IMR-90 (cell line): ENCODE measurements at regions not wholly inside any gene's neighbourhood (a gene's known extent, or its start where the extent isn't known, plus 50 kb on each side); places are given as distances from the start of the nearest gene placed in this dataset.

Source experiments
- CTCF ChIP-seq: conservative IDR thresholded peaks from 2 replicates; pipeline ENCODE4 v1.5.1; 2012; ENCODE audit warnings: mild to moderate bottlenecking, low read depth, low read length, improper control_type of control experiment
- POLR2A ChIP-seq: IDR thresholded peaks from 2 replicates; pipeline ENCODE4 v1.6.1; 2012; ENCODE audit warnings: mild to moderate bottlenecking, low read depth, low read length
- RFX5 ChIP-seq: IDR thresholded peaks from 2 replicates; pipeline ENCODE4 v1.8.0; 2012; ENCODE audit warnings: low read depth, mild to moderate bottlenecking, low read length, moderate library complexity

GRCh38 chr17:73929860-73930430 is 273.5 kb upstream of the RPL38 start:
- TF ChIP-seq POLR2A (no peak), CTCF (no peak), RFX5 (no peak)
